MCF 10A (cell line): ENCODE measurements at regions not wholly inside any gene's neighbourhood (a gene's known extent, or its start where the extent isn't known, plus 50 kb on each side); places are given as distances from the start of the nearest gene placed in this dataset.

Experiments
- BruUV-seq: library from RNA; stranded (reverse); fragments of 400-500 nt; replicated peaks from 2 replicates; lab custom pipeline; 2021; lab: Mats Ljungman, UMichigan
- CTCF ChIA-PET: fragments of 300-600 bp; sonication (Branson Sonifier 250); formaldehyde crosslinking; extraction: SDS; loops from one replicate; lab custom pipeline; 2021; ENCODE audit warnings: antibody characterized with exemption, inconsistent platforms; lab: Yijun Ruan, JAX
- POLR2A ChIA-PET: fragments of 300-600, 350-650 bp; sonication (Branson Sonifier 250); formaldehyde crosslinking; extraction: SDS; loops from one replicate; lab custom pipeline; 2020; ENCODE audit warnings: antibody characterized with exemption, inconsistent platforms; lab: Yijun Ruan, JAX
- DNase-seq: peaks from one replicate; pipeline ENCODE4 v3.0.0-alpha.2; 2018; ENCODE audit not compliant: unreplicated experiment
- H3K27ac Mint-ChIP-seq: one replicate; pipeline ENCODE4 v1.8.0; 2022; ENCODE audit warnings: mild to moderate bottlenecking, low read depth, mixed read lengths; ENCODE audit not compliant: unreplicated experiment
- H3K27me3 Mint-ChIP-seq: one replicate; pipeline ENCODE4 v1.8.0; 2022; ENCODE audit warnings: mixed read lengths; ENCODE audit not compliant: insufficient read depth, unreplicated experiment
- H3K36me3 Mint-ChIP-seq: one replicate; pipeline ENCODE4 v1.8.0; 2022; ENCODE audit warnings: mild to moderate bottlenecking, moderate library complexity, mixed read lengths; ENCODE audit not compliant: insufficient read depth, unreplicated experiment
- H3K4me1 Mint-ChIP-seq: one replicate; pipeline ENCODE4 v1.8.0; 2022; ENCODE audit warnings: mixed read lengths; ENCODE audit not compliant: insufficient read depth, unreplicated experiment
- H3K4me3 Mint-ChIP-seq: one replicate; pipeline ENCODE4 v1.8.0; 2022; ENCODE audit warnings: mild to moderate bottlenecking, moderate library complexity, mixed read lengths; ENCODE audit not compliant: unreplicated experiment
- H3K9me3 Mint-ChIP-seq: one replicate; pipeline ENCODE4 v1.8.0; 2022; ENCODE audit warnings: mixed read lengths; ENCODE audit not compliant: unreplicated experiment
- intact Hi-C: fragments of 100-400 bp; cut with micrococcal nuclease; formaldehyde crosslinking; loops from 2 replicates; pipeline ENCODE4 v1.14.1; 2022
- TF ChIP-seq, protein P1 (sequence below): fragments of 200-600 bp; IDR thresholded peaks from one replicate; pipeline ENCODE4 v1.8.0; 2022; ENCODE audit warnings: antibody characterized with exemption, mild to moderate bottlenecking; ENCODE audit not compliant: unreplicated experiment

GRCh38 chr7:142349670-142350405, 92.0 kb upstream of the PRSS58 start:
- Mint-ChIP-seq H3K27me3 (peaks cover 29% of the 10 kb centered on the region), H3K4me3 (no peak overlapping the region), H3K4me1 (no peaks in the 10 kb centered on the region), H3K36me3 (no peaks in the 10 kb centered on the region), H3K9me3 (no peaks in the 10 kb centered on the region), H3K27ac (no peak overlapping the region)
- ChIA-PET POLR2A (no interaction called here), CTCF (interaction anchor here (0.6 to 1.0 kb wide), 3 partner anchors 10 to 147 kb away, joined by 3 to 4 read pairs (median 3); no protein-coding TSS in a partner anchor)
- peak; percentile 81 for DNase-seq
- intact Hi-C loops, result no loop called here
- no TSS peak for BruUV-seq
- TF ChIP-seq, protein P1, sequence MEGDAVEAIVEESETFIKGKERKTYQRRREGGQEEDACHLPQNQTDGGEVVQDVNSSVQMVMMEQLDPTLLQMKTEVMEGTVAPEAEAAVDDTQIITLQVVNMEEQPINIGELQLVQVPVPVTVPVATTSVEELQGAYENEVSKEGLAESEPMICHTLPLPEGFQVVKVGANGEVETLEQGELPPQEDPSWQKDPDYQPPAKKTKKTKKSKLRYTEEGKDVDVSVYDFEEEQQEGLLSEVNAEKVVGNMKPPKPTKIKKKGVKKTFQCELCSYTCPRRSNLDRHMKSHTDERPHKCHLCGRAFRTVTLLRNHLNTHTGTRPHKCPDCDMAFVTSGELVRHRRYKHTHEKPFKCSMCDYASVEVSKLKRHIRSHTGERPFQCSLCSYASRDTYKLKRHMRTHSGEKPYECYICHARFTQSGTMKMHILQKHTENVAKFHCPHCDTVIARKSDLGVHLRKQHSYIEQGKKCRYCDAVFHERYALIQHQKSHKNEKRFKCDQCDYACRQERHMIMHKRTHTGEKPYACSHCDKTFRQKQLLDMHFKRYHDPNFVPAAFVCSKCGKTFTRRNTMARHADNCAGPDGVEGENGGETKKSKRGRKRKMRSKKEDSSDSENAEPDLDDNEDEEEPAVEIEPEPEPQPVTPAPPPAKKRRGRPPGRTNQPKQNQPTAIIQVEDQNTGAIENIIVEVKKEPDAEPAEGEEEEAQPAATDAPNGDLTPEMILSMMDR, result no peak

- Mint-ChIP-seq H3K27me3 (peaks cover 34% of the 10 kb centered on the region), H3K4me3 (no peak overlapping the region), H3K4me1 (no peaks in the 10 kb centered on the region), H3K36me3 (no peaks in the 10 kb centered on the region), H3K9me3 (no peaks in the 10 kb centered on the region), H3K27ac (no peak overlapping the region)
- POLR2A ChIA-PET, result no interaction called here
- DNase-seq, result no peak
- intact Hi-C loops, result no loop called here
- TF ChIP-seq, protein P1, result no peak
- CTCF ChIA-PET, result interaction anchor here (0.6 to 1.0 kb wide), 2 partner anchors 9 to 130 kb away, joined by 4 to 8 read pairs; no protein-coding TSS in a partner anchor
- BruUV-seq, result no TSS peak
Observed at GRCh38 chr7:142348921-142349405, 91.1 kb upstream of the PRSS58 start.

DNA sequence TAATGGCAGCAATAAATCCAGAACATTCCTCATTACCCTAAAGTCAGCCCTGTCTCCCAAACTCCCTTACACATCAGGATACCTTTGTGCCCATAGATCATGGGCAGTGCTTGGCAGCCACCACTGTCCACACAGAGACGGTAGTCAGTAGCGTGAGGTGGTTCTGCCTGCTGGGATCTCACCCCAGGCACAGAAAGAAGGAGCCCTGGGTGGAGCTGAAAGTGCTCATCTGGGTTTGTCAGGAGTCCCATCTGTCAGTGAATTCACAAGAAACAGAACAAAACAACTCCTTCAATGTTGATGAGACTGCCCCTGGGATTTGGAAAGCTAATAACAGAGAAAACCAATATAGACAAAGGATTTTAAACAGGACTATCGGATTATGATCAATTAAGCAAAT, 90.2 kb upstream of the PRSS58 start:
- H3K36me3 Mint-ChIP-seq, result no peaks in the 10 kb centered on the region
- CTCF ChIA-PET, result interaction anchor here (1.0 to 3.7 kb wide), 2 partner anchors 10 to 131 kb away, joined by 8 to 19 read pairs; no protein-coding TSS in a partner anchor

DNA sequence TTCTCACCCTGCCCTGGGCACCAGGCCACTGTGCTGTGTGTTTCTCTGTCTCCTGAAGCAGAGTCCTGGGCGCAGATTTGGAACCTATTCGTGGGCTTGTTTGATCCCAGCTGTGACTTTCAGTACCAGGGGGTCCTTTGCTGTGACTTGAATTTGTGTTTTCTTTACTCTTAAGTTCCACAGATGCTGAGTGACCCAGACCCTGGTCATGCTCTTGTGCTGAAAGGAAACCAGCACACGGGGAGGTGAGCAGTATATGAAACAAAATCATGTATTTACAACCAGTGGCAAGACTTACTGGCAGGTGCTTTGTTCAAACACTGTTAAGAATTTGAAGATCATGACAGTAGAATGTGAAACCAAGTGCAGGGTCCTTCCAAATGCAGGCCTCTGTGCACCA, 89.2 kb upstream of the PRSS58 start:
- no peak overlapping the region for H3K4me3 Mint-ChIP-seq
- H3K27me3 Mint-ChIP-seq, result peaks cover 25% of the 10 kb centered on the region
- POLR2A ChIA-PET, result no interaction called here
- CTCF ChIA-PET, result interaction anchor here (0.6 to 3.7 kb wide), 3 partner anchors 11 to 231 kb away, joined by 3 to 19 read pairs (median 3); no protein-coding TSS in a partner anchor
- no peak for DNase-seq
- H3K27ac Mint-ChIP-seq, result no peak overlapping the region
- no TSS peak for BruUV-seq
- no peaks in the 10 kb centered on the region for H3K4me1 Mint-ChIP-seq
- intact Hi-C loops, result no loop called here
- TF ChIP-seq, protein P1, result no peak
- no peaks in the 10 kb centered on the region for H3K9me3 Mint-ChIP-seq
- no peaks in the 10 kb centered on the region for H3K36me3 Mint-ChIP-seq

More for the DNA sequence above, 90.2 kb upstream of the PRSS58 start:
- Mint-ChIP-seq H3K9me3 (no peaks in the 10 kb centered on the region), H3K4me3 (no peak overlapping the region), H3K27me3 (peaks cover 28% of the 10 kb centered on the region), H3K4me1 (no peaks in the 10 kb centered on the region), H3K27ac (no peak overlapping the region)
- no TSS peak for BruUV-seq
- no peak for DNase-seq
- intact Hi-C loops, result no loop called here
- TF ChIP-seq, protein P1, result no peak
- POLR2A ChIA-PET, result no interaction called here
